Astrocyte of the cerebellum (primary cell): ENCODE measurements at regions not wholly inside any gene's neighbourhood (a gene's known extent, or its start where the extent isn't known, plus 50 kb on each side); places are given as distances from the start of the nearest gene placed in this dataset.
A peak's percentile ranks its signal among the peaks of the same experiment; 100 is the strongest.

Experiments
- DNase-seq: peaks from one replicate; pipeline ENCODE4 v3.0.0-alpha.2; 2011; ENCODE audit warnings: low read depth
- H3K4me3 ChIP-seq: 2 replicates; pipeline ENCODE4 v1.5.1; 2011; ENCODE audit warnings: mild to moderate bottlenecking, low read depth, low read length, moderate library complexity
- in situ Hi-C: cut with HindIII; loops from 2 replicates; pipeline ENCODE4 v1.10.0; 2017; ENCODE audit warnings: low sequenced_read_pairs
- TF ChIP-seq, protein P1 (sequence below): IDR thresholded peaks from 2 replicates; pipeline ENCODE4 v1.5.1; 2012; ENCODE audit warnings: low read length, low read depth, moderate library complexity, mild to moderate bottlenecking; ENCODE audit errors: missing control alignments

GRCh38 chr22:44406341-44407170 lies 91.5 kb downstream of the RTL6 start:
- in situ Hi-C loops, result no loop called here
- peak; percentile 31 for DNase-seq
- TF ChIP-seq, protein P1, sequence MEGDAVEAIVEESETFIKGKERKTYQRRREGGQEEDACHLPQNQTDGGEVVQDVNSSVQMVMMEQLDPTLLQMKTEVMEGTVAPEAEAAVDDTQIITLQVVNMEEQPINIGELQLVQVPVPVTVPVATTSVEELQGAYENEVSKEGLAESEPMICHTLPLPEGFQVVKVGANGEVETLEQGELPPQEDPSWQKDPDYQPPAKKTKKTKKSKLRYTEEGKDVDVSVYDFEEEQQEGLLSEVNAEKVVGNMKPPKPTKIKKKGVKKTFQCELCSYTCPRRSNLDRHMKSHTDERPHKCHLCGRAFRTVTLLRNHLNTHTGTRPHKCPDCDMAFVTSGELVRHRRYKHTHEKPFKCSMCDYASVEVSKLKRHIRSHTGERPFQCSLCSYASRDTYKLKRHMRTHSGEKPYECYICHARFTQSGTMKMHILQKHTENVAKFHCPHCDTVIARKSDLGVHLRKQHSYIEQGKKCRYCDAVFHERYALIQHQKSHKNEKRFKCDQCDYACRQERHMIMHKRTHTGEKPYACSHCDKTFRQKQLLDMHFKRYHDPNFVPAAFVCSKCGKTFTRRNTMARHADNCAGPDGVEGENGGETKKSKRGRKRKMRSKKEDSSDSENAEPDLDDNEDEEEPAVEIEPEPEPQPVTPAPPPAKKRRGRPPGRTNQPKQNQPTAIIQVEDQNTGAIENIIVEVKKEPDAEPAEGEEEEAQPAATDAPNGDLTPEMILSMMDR, result no peak
- no peak overlapping the region for H3K4me3 ChIP-seq

GRCh38 chr22:44405661-44406060 lies 92.4 kb downstream of the RTL6 start:
- in situ Hi-C loops, result no loop called here
- no peak overlapping the region for H3K4me3 ChIP-seq
- DNase-seq, result no peak
- TF ChIP-seq, protein P1, result no peak

DNA sequence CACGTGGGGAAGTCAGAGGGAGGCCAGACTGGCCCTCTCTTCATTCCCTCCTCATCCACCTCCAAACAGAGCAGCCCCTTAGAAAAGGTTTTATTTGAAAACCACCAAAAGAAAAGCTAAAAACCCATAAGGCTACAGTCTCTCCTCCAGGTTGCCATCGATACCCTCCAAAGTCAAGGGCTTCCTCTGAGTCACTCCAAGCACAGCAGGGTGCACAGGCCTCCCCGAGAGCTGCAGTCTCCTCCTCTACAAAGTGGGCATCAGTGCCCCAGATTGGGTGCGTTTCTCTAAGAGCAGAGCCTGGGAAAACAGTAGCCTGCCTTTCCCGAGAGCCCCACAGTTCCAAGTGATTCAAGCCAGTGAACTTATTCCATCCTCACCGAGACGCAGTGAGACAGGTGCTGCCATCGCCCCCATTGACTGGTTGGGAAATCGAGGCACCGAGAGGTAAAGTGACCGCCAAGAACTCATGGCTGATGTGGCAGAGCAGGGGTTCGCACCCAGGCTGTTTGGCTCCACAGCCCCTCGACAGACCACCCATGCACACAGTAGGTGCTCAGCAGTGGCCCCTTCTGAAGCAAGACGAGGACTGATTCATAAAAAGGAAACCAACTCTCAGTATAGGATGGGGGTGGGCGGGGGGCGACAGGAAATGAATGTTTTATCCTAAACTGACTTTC lies 91.7 kb upstream of the SHISAL1 start:
- no peak for DNase-seq
- in situ Hi-C loops, result no loop called here
- no peak overlapping the region for H3K4me3 ChIP-seq
- TF ChIP-seq, protein P1, result no peak

- in situ Hi-C loops, result no loop called here
- DNase-seq, result no peak
- TF ChIP-seq, protein P1, result no peak
- no peak overlapping the region for H3K4me3 ChIP-seq
These were observed 91.0 kb upstream of the SHISAL1 start for GRCh38 chr22:44403602-44404329.

DNA sequence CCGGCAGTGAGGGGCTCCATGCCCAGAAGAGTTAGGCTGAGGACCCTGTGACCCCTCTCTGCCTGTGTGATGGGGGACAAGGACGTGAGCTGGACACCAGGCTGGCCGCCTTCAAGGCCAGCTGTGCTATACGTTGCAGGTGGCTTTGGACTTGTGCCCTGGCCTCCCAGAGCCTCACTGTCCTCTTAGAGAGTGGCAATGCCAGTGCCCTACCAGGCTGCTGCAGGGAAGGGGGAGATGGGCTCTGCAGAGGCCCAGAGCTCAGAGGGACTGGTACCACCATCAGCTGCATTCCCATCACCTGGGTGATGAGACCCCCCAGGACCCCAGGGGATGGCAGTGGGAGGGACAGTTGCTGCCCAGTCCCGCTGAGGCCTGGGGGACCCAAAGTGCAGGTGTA lies 90.4 kb upstream of the SHISAL1 start:
- TF ChIP-seq, protein P1, result no peak
- in situ Hi-C loops, result no loop called here
- H3K4me3 ChIP-seq, result no peak overlapping the region
- no peak for DNase-seq
